Lower leg skin (tissue), 4 donors: ENCODE measurements at regions not wholly inside any gene's neighbourhood (a gene's known extent, or its start where the extent isn't known, plus 50 kb on each side); places are given as distances from the start of the nearest gene placed in this dataset.
A peak's percentile ranks its signal among the peaks of the same experiment; 100 is the strongest.

Experiments used
- DNase-seq, 2 donors: peaks; one replicate each; pipeline ENCODE4 v3.0.0-alpha.2; 2019; ENCODE audit warnings: low spot score in 2 of 2
- H3K4me3 ChIP-seq: fragments of 200-600 bp; sonication (generic); 2 replicates; pipeline ENCODE4 v1.5.1; 2017; ENCODE audit warnings: mild to moderate bottlenecking, low read depth; ENCODE audit not compliant: poor library complexity, severe bottlenecking
- CTCF ChIP-seq, 3 donors: fragments of 450-650 bp; IDR thresholded peaks; one replicate each; pipeline ENCODE4 v1.5.1; 2016; ENCODE audit warnings: antibody characterized with exemption in 3 of 3, mild to moderate bottlenecking in 3 of 3, moderate library complexity in 2 of 3
- POLR2A ChIP-seq, 2 donors: fragments of 450-650 bp; IDR thresholded peaks; one replicate each; pipeline ENCODE4 v1.6.1; 2016 to 2017; ENCODE audit warnings: antibody characterized with exemption in 2 of 2, mild to moderate bottlenecking in 1 of 2, moderate library complexity in 1 of 2
- WGBS, 2 donors: methylation state at CpG; one replicate each; pipeline ENCODE4 v1.1.5; 2018; 5-methylcytosine and 5-hydroxymethylcytosine counted together
- intact Hi-C: fragments of 100-400 bp; cut with DNase I; formaldehyde crosslinking; loops from one replicate; pipeline ENCODE4 v1.15.0; 2023; ENCODE audit warnings: low total_unique reads

DNA sequence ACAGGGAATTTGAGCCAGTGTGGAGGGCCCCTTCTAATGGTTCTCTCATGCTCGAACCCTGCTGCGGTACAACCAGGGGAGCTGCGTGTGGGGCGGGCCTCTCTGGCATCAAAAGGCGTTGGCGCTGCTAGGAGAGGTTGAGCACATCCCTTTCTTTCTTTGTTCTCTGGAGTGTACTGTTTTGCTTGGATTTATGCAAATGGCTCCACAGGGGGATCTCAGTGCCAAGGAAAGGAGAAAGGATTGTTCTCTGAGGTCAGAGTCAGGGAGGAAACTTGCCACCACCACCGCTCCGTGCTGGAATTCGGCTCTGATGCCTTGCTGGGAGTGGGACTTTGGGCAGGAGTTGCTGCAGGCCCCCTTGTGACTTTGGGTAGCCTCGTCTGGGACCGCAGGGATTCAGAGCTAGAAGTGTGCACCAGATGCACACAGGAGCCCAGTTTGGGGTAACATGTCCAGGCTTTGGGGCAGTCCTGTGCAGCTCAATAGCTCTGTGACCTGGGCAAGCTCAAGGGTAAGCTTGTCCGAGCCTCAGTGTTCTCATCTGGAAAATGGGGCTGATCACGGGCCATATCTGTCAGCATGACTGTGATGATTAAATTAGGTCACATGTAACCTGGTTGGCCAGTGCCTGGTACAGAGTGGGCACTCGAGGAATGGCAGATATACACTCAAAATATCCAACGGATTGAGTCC, 353.0 kb upstream of the EEF2KMT start:
- WGBS, 2 donors, result 46 to 54% methylated on average over 15 of the region's 15 CpGs
- TF ChIP-seq POLR2A (IDR thresholded peaks at IDR 0.05) (no peak), CTCF (IDR thresholded peaks at IDR 0.05) (no peak)
- intact Hi-C loops, result loop anchor here (10.0 kb wide), 1 partner anchor 1534 kb away; no protein-coding TSS in a partner anchor
- peak in 1 of 2 donors; percentile 67 for DNase-seq
- H3K4me3 ChIP-seq, result no peak overlapping the region

DNA sequence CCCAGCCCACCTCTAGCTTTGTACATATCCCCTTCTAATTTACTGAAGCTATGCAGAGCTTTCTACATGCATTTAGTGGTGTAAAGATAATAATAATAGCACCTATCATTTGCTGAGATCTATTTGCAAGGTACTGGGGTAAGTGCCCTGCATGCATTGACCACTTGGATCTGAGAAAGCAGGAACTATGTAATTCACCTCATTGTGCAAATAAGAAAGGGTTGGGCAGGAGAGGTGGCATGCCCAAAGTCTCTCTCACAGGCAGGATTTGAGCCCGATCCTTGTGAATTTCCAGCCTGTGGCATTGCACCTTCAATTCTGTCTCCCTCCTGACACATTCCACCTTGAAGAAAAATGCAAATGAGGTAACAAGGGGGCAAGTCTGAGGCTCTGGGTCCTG, 352.3 kb upstream of the EEF2KMT start:
- WGBS, 2 donors, result 53 to 75% methylated on average over 1 of the region's 1 CpG
- DNase-seq, result peak in 1 of 2 donors; percentile 29
- TF ChIP-seq CTCF (IDR thresholded peaks at IDR 0.05) (no peak), POLR2A (IDR thresholded peaks at IDR 0.05) (no peak)
- no peak overlapping the region for H3K4me3 ChIP-seq
- intact Hi-C loops, result loop anchor here (10.0 kb wide), 1 partner anchor 1535 kb away; no protein-coding TSS in a partner anchor

DNA sequence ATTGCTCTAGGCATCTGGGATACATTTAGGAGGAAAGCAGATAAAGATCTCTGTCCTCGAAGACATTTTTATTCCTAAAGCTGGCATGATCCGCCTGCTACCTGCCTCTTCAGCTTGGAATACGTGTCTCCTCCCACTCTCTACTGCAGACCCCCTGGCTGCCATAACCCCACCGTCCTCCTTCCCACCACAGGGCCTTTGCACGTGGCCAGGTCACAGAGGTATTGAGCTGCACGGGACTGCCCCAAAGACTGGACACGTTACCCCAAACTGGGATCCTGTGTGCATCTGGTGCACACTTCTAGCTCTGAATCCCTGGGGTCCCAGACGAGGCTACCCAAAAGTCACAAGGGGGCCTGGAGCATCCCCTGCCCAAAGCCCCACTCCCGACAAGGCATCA, 351.2 kb upstream of the EEF2KMT start:
- H3K4me3 ChIP-seq, result no peak overlapping the region
- TF ChIP-seq CTCF (IDR thresholded peaks at IDR 0.05), result no peak
- TF ChIP-seq POLR2A (IDR thresholded peaks at IDR 0.05), result no peak
- intact Hi-C loops, result no loop called here
- no peak for DNase-seq
- WGBS, 2 donors, result 59 to 61% methylated on average over 9 of the region's 9 CpGs

DNA sequence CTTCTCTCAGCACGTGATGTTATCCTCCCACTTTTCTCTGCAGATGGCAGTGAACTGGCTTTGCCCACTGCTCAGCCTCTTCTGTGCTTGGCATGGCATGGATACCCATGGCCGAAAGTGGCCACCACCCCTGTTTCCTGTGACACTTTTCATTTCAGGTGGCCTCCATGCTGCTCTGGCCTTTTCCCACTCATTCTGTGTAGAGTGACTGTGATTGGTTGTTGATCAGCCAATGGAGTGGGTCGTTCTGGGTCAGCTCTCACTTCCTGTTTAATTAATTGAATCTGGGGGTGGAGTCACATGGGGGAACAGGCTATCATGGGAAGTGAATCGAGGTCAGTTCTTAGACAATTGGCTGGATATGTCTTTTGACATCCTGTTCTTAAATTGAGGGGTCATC, 350.1 kb upstream of the EEF2KMT start:
- DNase-seq, result no peak
- TF ChIP-seq CTCF (IDR thresholded peaks at IDR 0.05), result no peak
- no peak for TF ChIP-seq POLR2A (IDR thresholded peaks at IDR 0.05)
- intact Hi-C loops, result no loop called here
- WGBS, 2 donors, result 78% methylated on average over 4 of the region's 4 CpGs
- H3K4me3 ChIP-seq, result no peak overlapping the region

GRCh38 chr16:5446623-5447240, 349.1 kb upstream of the EEF2KMT start:
- H3K4me3 ChIP-seq, result no peak overlapping the region
- no peak for TF ChIP-seq CTCF (IDR thresholded peaks at IDR 0.05)
- TF ChIP-seq POLR2A (IDR thresholded peaks at IDR 0.05), result no peak
- no peak for DNase-seq
- WGBS, 2 donors, result 69 to 71% methylated on average over 8 of the region's 8 CpGs
- intact Hi-C loops, result no loop called here
